Neural crest cell (in vitro differentiated cells): ENCODE measurements at regions not wholly inside any gene's neighbourhood (a gene's known extent, or its start where the extent isn't known, plus 50 kb on each side); places are given as distances from the start of the nearest gene placed in this dataset.
A peak's percentile ranks its signal among the peaks of the same experiment; 100 is the strongest.

Source experiments
- DNase-seq: peaks from one replicate; pipeline ENCODE4 v3.0.0; 2021; ENCODE audit warnings: low read depth, mixed read lengths, low spot score
- H3K27ac Mint-ChIP-seq: one replicate; pipeline ENCODE4 v1.8.0; 2021; ENCODE audit warnings: mild to moderate bottlenecking, mixed read lengths; ENCODE audit not compliant: unreplicated experiment
- H3K27me3 Mint-ChIP-seq: 2 replicates; pipeline ENCODE4 v1.8.0; 2021; ENCODE audit warnings: low read depth, mild to moderate bottlenecking, mixed read lengths
- H3K36me3 Mint-ChIP-seq: 2 replicates; pipeline ENCODE4 v1.8.0; 2021; ENCODE audit warnings: low read depth, mild to moderate bottlenecking, mixed read lengths
- H3K4me1 Mint-ChIP-seq: 2 replicates; pipeline ENCODE4 v1.8.0; 2021; ENCODE audit warnings: mixed read lengths
- H3K4me3 Mint-ChIP-seq: one replicate; pipeline ENCODE4 v1.8.0; 2021; ENCODE audit warnings: mild to moderate bottlenecking, mixed read lengths
- H3K9me3 Mint-ChIP-seq: 2 replicates; pipeline ENCODE4 v1.8.0; 2021; ENCODE audit warnings: mixed read lengths
- CTCF ChIP-seq: fragments of 200-600 bp; sonication (generic); conservative IDR thresholded peaks from 2 replicates; pipeline ENCODE4 v1.5.0; 2021; ENCODE audit warnings: antibody characterized with exemption, mild to moderate bottlenecking

- peaks cover 5% of the 10 kb centered on the region for H3K9me3 Mint-ChIP-seq
- no peak for DNase-seq
- H3K27me3 Mint-ChIP-seq = no peaks in the 10 kb centered on the region
- no peak for TF ChIP-seq CTCF
- H3K4me1 Mint-ChIP-seq = peaks cover 10% of the 10 kb centered on the region
- H3K4me3 Mint-ChIP-seq = peak overlapping the region; percentile 29
- no peaks in the 10 kb centered on the region for H3K36me3 Mint-ChIP-seq
- H3K27ac Mint-ChIP-seq = no peak overlapping the region
Measured at GRCh38 chr17:51527225-51527982, 267.1 kb downstream of the UTP18 start.

GRCh38 chr17:51528111-51528510 is 267.8 kb downstream of the UTP18 start:
- H3K36me3 Mint-ChIP-seq = no peaks in the 10 kb centered on the region
- no peak overlapping the region for H3K27ac Mint-ChIP-seq
- DNase-seq = no peak
- peaks cover 5% of the 10 kb centered on the region for H3K9me3 Mint-ChIP-seq
- no peak for TF ChIP-seq CTCF
- no peak overlapping the region for H3K4me3 Mint-ChIP-seq
- H3K4me1 Mint-ChIP-seq = peaks cover 17% of the 10 kb centered on the region
- H3K27me3 Mint-ChIP-seq = no peaks in the 10 kb centered on the region

- Mint-ChIP-seq H3K4me1 (peaks cover 8% of the 10 kb centered on the region), H3K27me3 (no peaks in the 10 kb centered on the region), H3K27ac (no peak overlapping the region), H3K36me3 (no peaks in the 10 kb centered on the region), H3K9me3 (no peaks in the 10 kb centered on the region), H3K4me3 (no peak overlapping the region)
- no peak for DNase-seq
- no peak for TF ChIP-seq CTCF
Measured at GRCh38 chr17:51533219-51533618, 272.9 kb downstream of the UTP18 start.

GRCh38 chr17:51533821-51534220 is 273.5 kb downstream of the UTP18 start:
- H3K4me1 Mint-ChIP-seq = peaks cover 8% of the 10 kb centered on the region
- no peak overlapping the region for H3K27ac Mint-ChIP-seq
- H3K27me3 Mint-ChIP-seq = no peaks in the 10 kb centered on the region
- H3K9me3 Mint-ChIP-seq = no peaks in the 10 kb centered on the region
- DNase-seq = no peak
- no peak overlapping the region for H3K4me3 Mint-ChIP-seq
- H3K36me3 Mint-ChIP-seq = no peaks in the 10 kb centered on the region
- TF ChIP-seq CTCF = no peak

GRCh38 chr17:51536627-51537026 is 276.3 kb downstream of the UTP18 start:
- no peak overlapping the region for H3K27ac Mint-ChIP-seq
- no peak for DNase-seq
- TF ChIP-seq CTCF = no peak
- no peaks in the 10 kb centered on the region for H3K27me3 Mint-ChIP-seq
- no peaks in the 10 kb centered on the region for H3K36me3 Mint-ChIP-seq
- no peaks in the 10 kb centered on the region for H3K9me3 Mint-ChIP-seq
- H3K4me1 Mint-ChIP-seq = peaks cover 27% of the 10 kb centered on the region
- no peak overlapping the region for H3K4me3 Mint-ChIP-seq
